Activated naive CD8-positive, alpha-beta T cell treated with anti-CD3 and anti-CD28 coated beads, Interleukin-2, amount 50 U/mL, for 24 hours (primary cell): ENCODE measurements at regions not wholly inside any gene's neighbourhood (a gene's known extent, or its start where the extent isn't known, plus 50 kb on each side); places are given as distances from the start of the nearest gene placed in this dataset.

Experiments used
- ATAC-seq: fragments of 150-1000 bp; cut with Tn5 transposase; one replicate; pipeline ENCODE4 v1.10.0; 2021
- DNase-seq: peaks from one replicate; pipeline ENCODE4 v3.0.0; 2021
- H3K27ac Mint-ChIP-seq: one replicate; pipeline ENCODE4 v1.8.0; 2021; ENCODE audit warnings: mild to moderate bottlenecking, mixed read lengths
- H3K27me3 Mint-ChIP-seq: one replicate; pipeline ENCODE4 v1.8.0; 2021; ENCODE audit warnings: mixed read lengths
- H3K36me3 Mint-ChIP-seq: one replicate; pipeline ENCODE4 v1.8.0; 2021; ENCODE audit warnings: low read depth, mixed read lengths
- H3K4me1 Mint-ChIP-seq: one replicate; pipeline ENCODE4 v1.8.0; 2021; ENCODE audit warnings: mixed read lengths
- H3K4me3 Mint-ChIP-seq: one replicate; pipeline ENCODE4 v1.8.0; 2021; ENCODE audit warnings: mild to moderate bottlenecking, moderate library complexity, mixed read lengths
- H3K9me3 Mint-ChIP-seq: one replicate; pipeline ENCODE4 v1.8.0; 2021; ENCODE audit warnings: mixed read lengths

GRCh38 chr2:6787376-6787775 lies 78.3 kb downstream of the CMPK2 start:
- ATAC-seq (no peak), DNase-seq (no peak)
- Mint-ChIP-seq H3K36me3 (no peaks in the 10 kb centered on the region), H3K4me3 (no peak overlapping the region), H3K27ac (no peak overlapping the region), H3K27me3 (no peaks in the 10 kb centered on the region), H3K9me3 (no peaks in the 10 kb centered on the region), H3K4me1 (peaks cover 2% of the 10 kb centered on the region)

GRCh38 chr2:6788614-6789013 lies 77.1 kb downstream of the CMPK2 start:
- DNase-seq (no peak), ATAC-seq (no peak)
- Mint-ChIP-seq H3K27ac (no peak overlapping the region), H3K27me3 (no peaks in the 10 kb centered on the region), H3K4me3 (no peak overlapping the region), H3K9me3 (no peaks in the 10 kb centered on the region), H3K36me3 (no peaks in the 10 kb centered on the region), H3K4me1 (peaks cover 2% of the 10 kb centered on the region)

- H3K27me3 Mint-ChIP-seq = no peaks in the 10 kb centered on the region
- H3K4me3 Mint-ChIP-seq = no peak overlapping the region
- H3K36me3 Mint-ChIP-seq = no peaks in the 10 kb centered on the region
- H3K9me3 Mint-ChIP-seq = no peaks in the 10 kb centered on the region
- H3K27ac Mint-ChIP-seq = no peak overlapping the region
- no peaks in the 10 kb centered on the region for H3K4me1 Mint-ChIP-seq
- DNase-seq (no peak), ATAC-seq (no peak)
Measured at GRCh38 chr2:6789559-6790138, 76.1 kb downstream of the CMPK2 start.

- H3K27me3 Mint-ChIP-seq = no peaks in the 10 kb centered on the region
- H3K27ac Mint-ChIP-seq = no peak overlapping the region
- DNase-seq (no peak), ATAC-seq (no peak)
- no peak overlapping the region for H3K4me3 Mint-ChIP-seq
- no peaks in the 10 kb centered on the region for H3K9me3 Mint-ChIP-seq
- no peaks in the 10 kb centered on the region for H3K4me1 Mint-ChIP-seq
- H3K36me3 Mint-ChIP-seq = no peaks in the 10 kb centered on the region
Measured at GRCh38 chr2:6791682-6792081, 74.0 kb downstream of the CMPK2 start.

DNA sequence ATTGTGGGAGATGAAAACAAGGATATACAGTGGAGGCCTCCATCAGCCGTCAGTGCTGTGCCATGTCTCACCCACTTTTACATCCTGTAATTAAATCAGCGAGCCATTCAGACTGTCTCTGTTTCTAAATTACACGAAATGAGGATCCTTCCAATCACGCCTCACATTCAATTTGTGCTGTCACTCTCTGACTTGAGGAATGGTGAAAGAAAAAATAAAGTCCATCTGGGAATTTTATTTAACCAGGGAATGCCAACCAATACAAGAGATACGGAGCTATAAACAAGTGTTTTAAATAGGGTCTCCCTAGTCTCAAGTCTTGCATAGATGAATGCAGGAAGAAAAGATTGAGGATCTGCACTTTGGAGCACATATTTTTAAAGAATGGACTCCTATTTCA lies 72.8 kb downstream of the CMPK2 start:
- Mint-ChIP-seq H3K36me3 (no peaks in the 10 kb centered on the region), H3K4me1 (no peaks in the 10 kb centered on the region), H3K27ac (no peak overlapping the region), H3K9me3 (no peaks in the 10 kb centered on the region), H3K27me3 (no peaks in the 10 kb centered on the region), H3K4me3 (no peak overlapping the region)
- DNase-seq (no peak), ATAC-seq (no peak)

- Mint-ChIP-seq H3K27me3 (no peaks in the 10 kb centered on the region), H3K4me3 (no peak overlapping the region), H3K36me3 (no peaks in the 10 kb centered on the region), H3K4me1 (no peaks in the 10 kb centered on the region), H3K9me3 (no peaks in the 10 kb centered on the region), H3K27ac (no peak overlapping the region)
- DNase-seq = no peak
- ATAC-seq = no peak
Measured at GRCh38 chr2:6793371-6793770, 72.3 kb downstream of the CMPK2 start.

DNA sequence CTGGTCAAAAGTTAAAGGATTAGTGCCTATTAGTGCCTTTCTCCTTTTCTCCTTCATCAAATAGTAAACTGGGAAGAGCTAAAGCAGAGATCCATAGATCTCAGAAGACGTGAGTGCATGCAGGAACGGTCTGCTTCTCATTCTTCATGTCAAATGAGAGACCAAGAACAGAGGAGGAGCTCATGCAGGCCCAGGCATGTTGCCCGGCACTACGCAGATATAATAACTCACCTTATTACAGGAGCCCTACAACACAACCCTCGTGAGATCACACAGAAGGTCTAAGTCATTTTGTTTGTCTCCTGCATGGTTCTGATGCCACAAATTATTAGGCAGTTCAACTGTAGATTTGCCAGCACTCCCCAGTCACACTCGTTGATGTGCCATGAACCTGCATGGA lies 71.8 kb downstream of the CMPK2 start:
- H3K4me3 Mint-ChIP-seq = no peak overlapping the region
- H3K9me3 Mint-ChIP-seq = no peaks in the 10 kb centered on the region
- H3K36me3 Mint-ChIP-seq = no peaks in the 10 kb centered on the region
- H3K27ac Mint-ChIP-seq = no peak overlapping the region
- H3K4me1 Mint-ChIP-seq = no peaks in the 10 kb centered on the region
- DNase-seq = no peak
- H3K27me3 Mint-ChIP-seq = no peaks in the 10 kb centered on the region
- ATAC-seq = no peak

DNA sequence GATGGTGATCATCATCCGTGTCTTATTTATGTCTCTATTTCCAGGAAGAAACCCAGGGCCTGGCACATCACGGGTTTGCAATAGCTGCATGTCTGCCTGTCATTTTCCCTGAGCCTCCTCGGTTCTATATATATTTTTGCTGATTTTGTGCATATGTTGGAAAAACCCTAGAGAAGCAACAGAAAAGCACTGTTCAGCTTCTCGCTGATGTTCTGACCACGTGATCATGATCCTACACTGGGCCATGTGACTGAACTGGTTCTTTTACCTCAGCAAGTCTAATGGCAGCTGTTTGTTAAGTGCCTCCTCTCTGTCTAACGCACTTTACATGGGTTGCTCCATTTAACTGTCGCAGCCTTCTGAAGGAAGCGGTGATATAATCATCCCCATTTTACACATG lies 71.3 kb downstream of the CMPK2 start:
- DNase-seq = no peak
- Mint-ChIP-seq H3K27ac (no peak overlapping the region), H3K36me3 (no peaks in the 10 kb centered on the region), H3K27me3 (no peaks in the 10 kb centered on the region), H3K9me3 (no peaks in the 10 kb centered on the region), H3K4me1 (no peaks in the 10 kb centered on the region), H3K4me3 (no peak overlapping the region)
- ATAC-seq = no peak
